NT2/D1 (cell line): ENCODE measurements at regions not wholly inside any gene's neighbourhood (a gene's known extent, or its start where the extent isn't known, plus 50 kb on each side); places are given as distances from the start of the nearest gene placed in this dataset.

Experiments used
- SUZ12 ChIP-seq: IDR thresholded peaks from 2 replicates; pipeline ENCODE4 v1.6.1; 2011; ENCODE audit not compliant: insufficient read length, insufficient read depth; ENCODE audit errors: extremely low read depth
- YY1 ChIP-seq: IDR thresholded peaks from 2 replicates; pipeline ENCODE4 v1.6.1; 2011; ENCODE audit not compliant: insufficient read length, insufficient read depth
- ZNF274 ChIP-seq: IDR thresholded peaks from 2 replicates; pipeline ENCODE4 v1.6.1; 2011; ENCODE audit warnings: mild to moderate bottlenecking, low read depth, low read length

GRCh38 chr7:9100289-9100688, 666.9 kb downstream of the NXPH1 start:
- TF ChIP-seq SUZ12, result no peak
- no peak for TF ChIP-seq ZNF274
- TF ChIP-seq YY1, result no peak
